GM10248 (cell line): ENCODE measurements at regions not wholly inside any gene's neighbourhood (a gene's known extent, or its start where the extent isn't known, plus 50 kb on each side); places are given as distances from the start of the nearest gene placed in this dataset.

Experiments
- CTCF ChIA-PET: fragments of 300-600 bp; sonication (Branson Sonifier 250); formaldehyde crosslinking; extraction: SDS; loops from one replicate; lab custom pipeline; 2021; ENCODE audit warnings: antibody characterized with exemption; lab: Yijun Ruan, JAX
- POLR2A ChIA-PET: fragments of 350-650 bp; sonication (Branson Sonifier 250); formaldehyde crosslinking; extraction: SDS; loops from one replicate; lab custom pipeline; 2020; ENCODE audit warnings: antibody characterized with exemption; lab: Yijun Ruan, JAX
- DNase-seq: peaks from one replicate; pipeline ENCODE4 v3.0.0; 2012; ENCODE audit errors: extremely low spot score
- TF ChIP-seq, protein P1 (sequence below): IDR thresholded peaks from 2 replicates; pipeline ENCODE4 v1.5.1; 2012; ENCODE audit warnings: mild to moderate bottlenecking, low read depth; ENCODE audit errors: extremely low read depth, missing control alignments, control extremely low read depth

DNA sequence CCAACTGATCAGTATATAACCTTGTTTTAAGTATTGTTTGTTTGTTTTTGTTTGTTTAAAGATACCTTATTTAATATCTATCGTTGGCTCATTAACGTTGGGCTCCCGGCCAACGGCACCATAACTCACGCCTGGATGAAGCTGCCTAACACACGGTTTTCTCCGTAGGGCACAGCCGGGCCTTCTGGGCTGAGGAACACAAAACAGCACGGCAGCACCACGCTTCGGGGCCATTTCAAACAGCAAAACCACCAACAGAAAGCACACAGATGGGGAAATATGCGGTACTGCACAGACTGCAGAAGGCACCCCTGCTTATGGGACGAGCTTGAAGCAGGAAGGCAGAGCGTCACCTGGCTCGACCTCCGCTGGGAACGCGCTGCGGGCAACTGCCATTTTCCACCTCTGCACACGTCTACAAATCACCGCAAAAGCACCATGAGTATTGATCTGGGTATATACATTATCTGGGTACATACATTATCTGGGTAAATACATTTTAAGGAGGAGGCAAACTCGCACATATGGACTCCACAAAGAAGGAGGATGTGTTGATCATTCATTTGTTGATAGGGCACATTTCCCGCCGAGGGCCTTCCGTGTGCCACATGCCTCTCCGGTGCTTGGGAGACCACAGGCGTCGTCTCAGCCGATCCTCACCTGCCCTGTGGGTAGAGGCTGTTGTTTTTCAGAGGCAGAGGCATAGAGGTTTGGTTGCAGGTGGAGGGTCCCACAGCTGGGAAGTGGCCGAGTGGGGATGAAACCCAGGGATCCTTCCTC, 123.7 kb upstream of the ATP2B2 start:
- ChIA-PET POLR2A (no interaction called here), CTCF (no interaction called here)
- TF ChIP-seq, protein P1, sequence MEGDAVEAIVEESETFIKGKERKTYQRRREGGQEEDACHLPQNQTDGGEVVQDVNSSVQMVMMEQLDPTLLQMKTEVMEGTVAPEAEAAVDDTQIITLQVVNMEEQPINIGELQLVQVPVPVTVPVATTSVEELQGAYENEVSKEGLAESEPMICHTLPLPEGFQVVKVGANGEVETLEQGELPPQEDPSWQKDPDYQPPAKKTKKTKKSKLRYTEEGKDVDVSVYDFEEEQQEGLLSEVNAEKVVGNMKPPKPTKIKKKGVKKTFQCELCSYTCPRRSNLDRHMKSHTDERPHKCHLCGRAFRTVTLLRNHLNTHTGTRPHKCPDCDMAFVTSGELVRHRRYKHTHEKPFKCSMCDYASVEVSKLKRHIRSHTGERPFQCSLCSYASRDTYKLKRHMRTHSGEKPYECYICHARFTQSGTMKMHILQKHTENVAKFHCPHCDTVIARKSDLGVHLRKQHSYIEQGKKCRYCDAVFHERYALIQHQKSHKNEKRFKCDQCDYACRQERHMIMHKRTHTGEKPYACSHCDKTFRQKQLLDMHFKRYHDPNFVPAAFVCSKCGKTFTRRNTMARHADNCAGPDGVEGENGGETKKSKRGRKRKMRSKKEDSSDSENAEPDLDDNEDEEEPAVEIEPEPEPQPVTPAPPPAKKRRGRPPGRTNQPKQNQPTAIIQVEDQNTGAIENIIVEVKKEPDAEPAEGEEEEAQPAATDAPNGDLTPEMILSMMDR: no peak
- DNase-seq: no peak

DNA sequence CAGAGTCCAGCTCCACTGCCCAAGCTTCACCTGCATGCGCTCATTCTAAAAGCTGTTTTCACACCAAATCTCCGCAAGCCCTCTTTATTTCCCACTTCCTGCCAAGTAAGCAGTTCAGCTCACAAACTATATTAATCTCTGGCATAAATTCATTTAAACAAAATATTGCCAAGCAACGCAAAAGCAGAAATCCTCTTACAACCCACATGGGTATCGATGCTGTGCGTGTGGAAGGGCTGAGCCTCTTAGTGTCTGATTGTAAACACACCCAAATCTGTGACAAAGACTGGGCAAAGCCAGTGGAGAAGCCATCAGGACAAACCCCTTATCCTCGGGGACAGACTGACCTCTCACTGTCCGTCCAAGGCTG, 124.3 kb upstream of the ATP2B2 start:
- CTCF ChIA-PET: no interaction called here
- TF ChIP-seq, protein P1: no peak
- no peak for DNase-seq
- POLR2A ChIA-PET: no interaction called here

DNA sequence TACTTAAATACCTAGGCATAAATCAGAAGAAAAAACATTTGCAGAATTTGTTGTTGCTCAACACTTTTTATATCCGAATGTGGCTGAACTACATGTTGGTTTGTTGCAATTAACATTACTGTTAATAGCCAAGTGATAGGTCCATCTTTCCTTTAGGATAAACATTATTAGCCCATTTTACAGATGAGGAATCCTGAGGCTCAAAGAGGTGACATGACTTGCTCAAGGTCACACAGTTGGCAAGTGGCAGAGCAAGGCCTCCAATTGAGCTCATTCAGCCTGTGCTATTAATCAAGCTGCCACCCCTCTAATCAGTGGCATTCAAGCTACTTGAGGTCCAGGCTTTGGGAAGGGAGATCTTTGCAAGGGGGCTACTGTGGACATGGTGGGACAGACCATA, 125.8 kb upstream of the ATP2B2 start:
- CTCF ChIA-PET: no interaction called here
- TF ChIP-seq, protein P1: no peak
- POLR2A ChIA-PET: no interaction called here
- DNase-seq: no peak

DNA sequence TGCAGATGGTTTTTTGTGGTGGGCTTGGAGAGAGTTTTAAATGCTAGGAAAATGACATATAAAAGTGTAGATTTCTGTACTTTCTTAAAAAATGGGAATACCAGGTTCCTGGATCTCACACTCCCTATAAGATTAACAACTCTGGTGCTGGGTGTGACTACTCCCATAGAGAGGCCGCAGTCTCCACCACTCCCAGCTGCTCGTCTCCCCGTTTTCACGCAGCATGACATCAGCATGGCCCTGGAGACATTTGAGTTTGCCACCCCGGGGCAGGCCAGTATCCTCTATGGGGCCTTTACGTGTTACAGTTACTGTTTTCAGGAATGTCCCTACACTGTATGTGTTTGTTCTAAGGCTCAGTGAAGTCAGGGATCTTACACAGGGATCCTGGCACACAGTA, 126.7 kb upstream of the ATP2B2 start:
- TF ChIP-seq, protein P1: no peak
- CTCF ChIA-PET: no interaction called here
- POLR2A ChIA-PET: no interaction called here
- no peak for DNase-seq

DNA sequence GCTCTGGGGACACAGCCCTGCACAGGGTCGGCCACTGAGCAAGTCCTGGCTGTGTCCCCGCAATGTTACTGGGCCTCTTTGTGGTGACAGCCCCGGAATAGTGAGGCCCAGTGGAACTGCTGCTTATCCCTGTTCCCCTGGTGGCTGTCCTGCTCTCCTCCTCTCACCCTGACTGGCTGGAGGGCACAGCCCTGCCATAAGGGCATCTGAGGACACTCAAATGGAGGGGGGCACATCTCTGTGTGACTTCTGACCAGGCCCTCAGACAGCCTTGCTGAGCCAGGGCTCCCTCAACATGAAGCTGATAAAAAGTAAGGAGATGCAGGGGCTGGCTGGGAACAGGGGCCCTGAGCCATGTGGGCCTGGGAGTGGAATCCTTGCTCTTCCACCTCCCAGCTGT, 127.4 kb upstream of the ATP2B2 start:
- ChIA-PET CTCF (no interaction called here), POLR2A (no interaction called here)
- DNase-seq: no peak
- TF ChIP-seq, protein P1: no peak

DNA sequence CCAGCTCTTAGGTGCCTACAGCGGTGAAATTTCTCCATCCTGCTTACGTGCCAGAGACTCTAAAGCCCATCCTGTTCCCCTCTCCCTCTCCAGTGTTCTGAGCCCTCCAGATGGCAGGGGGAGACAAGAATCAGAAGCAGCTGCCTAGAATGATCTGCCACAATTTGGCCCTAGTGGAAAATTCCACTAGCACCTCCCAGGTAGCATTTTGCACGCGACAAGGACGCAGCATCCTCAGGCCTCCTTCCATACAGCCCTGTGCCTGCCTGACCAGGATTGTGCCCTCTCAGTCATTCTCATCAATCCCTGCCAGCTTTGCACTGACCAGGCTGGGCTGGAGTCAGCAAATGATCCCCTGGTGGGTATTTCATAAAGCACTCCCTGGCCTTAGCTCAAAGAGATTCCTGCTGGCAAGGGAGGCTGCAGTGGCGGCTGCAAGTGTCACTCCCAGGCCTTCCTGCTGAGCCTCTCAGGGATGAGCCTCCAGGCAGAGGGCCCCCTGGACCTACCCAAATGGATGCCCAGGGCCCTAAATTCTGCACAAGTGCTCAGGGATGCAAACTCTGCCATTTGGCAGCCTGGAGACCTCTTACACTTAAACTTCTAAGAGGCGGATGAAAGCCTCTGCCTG, 130.2 kb upstream of the ATP2B2 start:
- ChIA-PET POLR2A (no interaction called here), CTCF (no interaction called here)
- DNase-seq: no peak
- TF ChIP-seq, protein P1: no peak
